NCI-H1048 (cell line): ENCODE measurements at regions not wholly inside any gene's neighbourhood (a gene's known extent, or its start where the extent isn't known, plus 50 kb on each side); places are given as distances from the start of the nearest gene placed in this dataset.

Experiments
- DNase-seq: peaks from one replicate; lab custom pipeline; 2025; lab: John Stamatoyannopoulos, UW

DNA sequence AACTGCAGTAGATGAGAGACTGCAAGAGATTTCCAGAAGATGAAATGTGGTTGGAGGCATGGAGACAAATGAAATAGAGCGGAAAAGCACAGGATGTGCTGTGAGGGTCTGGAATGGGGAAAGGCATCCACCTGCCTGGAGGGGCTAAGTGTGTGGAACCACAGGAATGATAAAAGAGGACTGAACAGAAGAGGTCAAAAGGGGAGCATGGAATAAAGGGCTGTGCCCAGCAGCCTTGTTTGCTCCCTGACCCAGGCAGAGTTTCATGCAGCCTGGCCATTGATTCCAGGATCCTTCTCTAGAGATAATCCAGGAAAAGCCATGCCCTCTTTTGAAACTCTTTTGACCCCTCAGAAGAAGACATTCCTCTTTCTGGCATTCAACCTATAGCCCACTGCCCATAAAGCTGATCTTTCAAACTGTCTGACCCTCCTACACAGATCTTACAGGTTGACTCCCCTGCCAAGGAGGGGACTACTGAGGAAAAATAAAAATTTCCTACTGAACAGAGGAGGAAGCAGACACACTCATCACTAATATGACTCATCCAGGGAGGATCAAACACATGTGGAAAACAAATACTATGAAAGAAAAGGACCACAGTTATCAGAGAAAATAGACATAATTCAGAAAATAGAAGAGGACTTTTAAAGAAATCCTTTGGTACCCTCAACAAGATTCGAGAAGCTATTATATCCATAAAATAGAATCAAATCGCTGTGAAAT lies 273.5 kb upstream of the PCSK5 start:
- DNase-seq, result no peak

DNA sequence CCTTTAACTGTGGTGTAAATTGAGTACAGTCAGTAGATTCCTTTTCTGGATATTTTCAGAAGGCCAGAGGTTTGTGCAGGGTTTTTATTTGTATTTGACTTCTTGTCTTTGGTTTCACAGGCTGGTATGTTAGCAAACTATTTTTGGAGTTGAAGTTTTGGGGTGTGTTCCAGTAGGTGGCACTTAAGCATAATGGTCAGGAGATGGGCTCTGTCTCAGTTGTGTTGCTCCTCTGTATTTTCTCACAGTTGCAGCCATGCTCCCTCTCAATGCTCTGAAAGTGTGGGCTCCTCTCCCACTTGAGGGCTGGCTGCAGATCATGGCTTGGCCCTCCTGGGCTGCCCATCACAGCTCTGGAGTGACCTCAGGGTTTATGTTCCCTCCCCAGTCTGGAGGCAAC lies 267.0 kb upstream of the PCSK5 start:
- no peak for DNase-seq

DNA sequence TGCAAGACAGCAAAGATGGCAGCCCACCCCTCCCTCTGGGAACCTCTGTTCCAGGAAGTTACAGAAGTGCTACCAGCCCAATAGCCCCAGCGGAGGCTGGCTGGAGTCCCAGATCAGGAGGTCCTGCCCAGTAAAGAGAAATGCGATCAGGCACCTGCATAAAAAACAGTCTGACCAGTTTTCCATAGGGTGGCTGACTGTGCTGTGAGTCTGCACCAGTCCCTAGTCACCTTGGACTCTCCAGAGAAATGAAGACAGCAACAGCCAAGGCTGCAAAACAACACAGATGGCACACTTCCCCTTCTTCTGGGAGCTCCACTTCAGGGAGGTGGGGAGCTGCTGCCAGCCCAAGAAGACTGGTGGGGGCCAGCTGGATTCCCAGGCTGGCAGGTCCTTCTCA lies 265.5 kb upstream of the PCSK5 start:
- DNase-seq, result no peak

DNA sequence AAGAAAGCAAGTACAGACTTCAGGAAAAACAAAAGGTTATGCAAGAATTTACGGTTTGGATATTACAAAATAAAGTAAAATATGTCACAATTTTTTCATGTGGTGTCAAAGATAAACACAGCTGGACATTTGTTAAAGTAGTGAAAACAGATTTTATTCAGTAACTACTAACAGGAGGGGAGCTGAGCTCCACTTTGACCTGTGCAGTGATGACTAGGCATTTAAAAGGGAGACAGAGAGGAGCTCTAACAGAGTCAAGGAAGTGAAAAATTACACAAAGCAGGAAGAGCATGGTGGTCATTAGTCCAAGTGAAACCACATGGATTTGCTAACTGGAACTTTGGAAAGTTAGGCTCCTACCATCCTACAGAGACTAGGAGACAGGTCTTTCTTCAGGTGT lies 263.6 kb upstream of the PCSK5 start:
- no peak for DNase-seq

DNA sequence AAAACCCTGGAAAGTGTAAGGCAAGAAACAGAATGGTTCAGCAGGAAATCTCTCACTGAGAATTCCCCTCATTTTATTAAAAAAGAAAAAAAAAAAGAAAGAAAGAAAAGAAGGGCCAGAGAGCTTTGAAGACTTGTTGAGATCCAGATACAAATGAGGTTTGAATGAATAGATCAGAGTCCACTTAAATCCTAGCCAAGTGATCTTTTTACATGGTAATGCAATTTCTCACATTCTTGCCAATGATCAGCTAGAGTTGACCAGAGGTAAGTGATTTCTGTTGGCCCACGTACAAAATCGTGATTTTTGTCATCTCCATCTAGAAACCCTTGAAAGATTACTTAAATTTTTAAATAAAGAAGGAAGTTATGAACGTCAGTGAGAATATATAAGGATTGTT lies 261.5 kb upstream of the PCSK5 start:
- no peak for DNase-seq

DNA sequence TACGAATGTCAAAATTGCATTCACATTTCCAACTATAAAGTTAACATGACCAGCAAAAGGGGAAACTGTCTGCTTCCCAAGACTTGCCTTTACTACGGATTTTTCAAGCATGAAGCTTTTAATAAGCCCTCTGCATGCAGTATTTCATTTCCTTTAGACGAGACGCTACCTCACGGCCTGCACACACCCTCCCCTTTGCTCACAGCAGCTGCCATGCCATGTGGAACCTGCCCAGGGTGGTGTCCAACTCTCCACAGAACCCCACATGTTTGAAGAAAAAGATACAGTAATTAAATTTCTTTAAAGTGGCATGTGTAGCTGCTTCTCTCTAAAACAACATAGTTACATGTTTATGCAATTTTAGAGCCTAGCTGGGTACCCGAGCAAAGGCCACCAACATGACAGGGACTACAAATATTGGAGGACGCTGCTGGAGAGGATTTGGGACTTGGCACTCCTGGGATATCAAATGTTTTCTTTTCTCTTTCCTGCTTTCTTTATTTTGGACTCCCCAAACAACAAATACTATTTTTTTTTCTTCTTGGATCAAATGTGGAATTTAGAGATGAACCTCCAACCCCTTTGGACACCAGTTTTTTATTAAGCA lies 256.9 kb upstream of the PCSK5 start:
- DNase-seq, result no peak

DNA sequence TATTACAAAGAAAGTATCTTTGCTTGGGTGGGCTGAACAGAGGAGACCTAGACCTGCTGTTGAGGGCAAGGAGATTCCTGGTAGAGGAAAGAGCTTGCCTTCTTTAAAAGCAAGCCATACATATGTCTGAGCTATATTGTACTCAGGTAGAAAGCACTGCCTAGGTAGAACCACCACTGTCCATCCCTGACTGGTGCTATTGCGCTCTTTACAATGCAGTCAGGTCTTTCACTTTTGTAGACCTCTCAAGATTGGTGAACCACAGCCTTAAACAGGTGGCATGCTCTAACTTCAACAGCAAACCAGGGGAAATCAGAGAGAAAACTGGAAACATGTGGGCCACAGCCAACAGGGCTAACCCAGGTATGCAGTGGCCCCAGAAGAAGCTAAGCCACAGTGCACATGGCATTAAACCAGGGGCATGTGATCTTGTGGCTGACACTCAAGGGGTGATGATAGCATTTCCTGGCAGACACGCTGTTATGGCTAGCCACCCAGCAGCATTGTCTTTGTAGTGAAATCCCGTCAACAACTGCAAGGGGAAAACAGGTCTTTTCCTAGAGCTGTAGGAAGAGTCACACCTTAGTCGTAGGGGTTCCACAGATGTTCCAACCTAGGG lies 253.9 kb upstream of the PCSK5 start:
- no peak for DNase-seq

DNA sequence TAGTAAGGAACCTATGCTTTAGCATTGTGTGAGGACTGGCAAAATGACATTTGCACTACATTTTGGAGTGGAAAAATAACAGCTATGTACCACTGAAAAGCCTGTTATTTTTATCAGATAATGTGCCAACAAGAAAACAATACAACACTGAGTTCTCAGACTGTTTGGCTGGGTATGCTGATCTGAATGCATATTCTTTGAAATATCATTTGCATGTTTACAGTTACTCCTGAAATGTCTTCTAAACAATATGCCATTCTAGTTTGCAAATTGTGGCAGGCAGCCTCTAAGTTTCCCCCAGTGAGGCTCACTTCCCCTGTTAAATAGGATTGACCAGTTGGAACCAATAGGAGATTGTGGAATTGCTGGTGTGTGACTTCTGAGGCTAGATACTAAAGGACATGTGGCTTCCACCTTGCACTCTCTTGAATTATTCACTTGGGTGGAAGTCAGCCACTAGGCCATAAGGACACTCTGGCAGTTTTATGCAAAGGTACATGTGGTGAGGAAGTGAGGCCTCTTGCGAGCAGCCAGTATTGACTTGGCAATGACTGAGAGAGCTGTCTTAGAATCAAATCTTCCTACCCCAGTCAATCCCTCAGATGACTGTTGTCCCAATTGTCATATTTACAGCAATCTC lies 250.4 kb upstream of the PCSK5 start:
- DNase-seq, result peak; percentile 24

DNA sequence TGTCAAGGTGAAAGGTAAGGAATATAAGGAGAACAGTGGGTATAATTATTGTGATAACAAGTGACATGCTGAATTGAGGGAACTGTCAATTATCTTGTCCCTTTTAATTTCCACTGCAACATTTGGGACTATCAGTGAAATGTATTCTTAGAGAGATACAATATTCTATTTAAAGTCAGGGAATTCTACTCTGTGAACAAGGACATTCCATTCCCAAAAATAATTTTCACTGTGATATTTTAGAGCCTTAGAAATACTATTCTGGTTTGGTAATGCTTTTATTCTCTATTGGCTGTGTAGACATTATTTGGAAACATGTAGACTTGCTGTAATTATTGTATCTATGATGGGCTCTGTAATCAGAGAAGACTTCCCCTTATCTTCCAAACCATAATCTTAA lies 248.0 kb upstream of the PCSK5 start:
- DNase-seq, result no peak

DNA sequence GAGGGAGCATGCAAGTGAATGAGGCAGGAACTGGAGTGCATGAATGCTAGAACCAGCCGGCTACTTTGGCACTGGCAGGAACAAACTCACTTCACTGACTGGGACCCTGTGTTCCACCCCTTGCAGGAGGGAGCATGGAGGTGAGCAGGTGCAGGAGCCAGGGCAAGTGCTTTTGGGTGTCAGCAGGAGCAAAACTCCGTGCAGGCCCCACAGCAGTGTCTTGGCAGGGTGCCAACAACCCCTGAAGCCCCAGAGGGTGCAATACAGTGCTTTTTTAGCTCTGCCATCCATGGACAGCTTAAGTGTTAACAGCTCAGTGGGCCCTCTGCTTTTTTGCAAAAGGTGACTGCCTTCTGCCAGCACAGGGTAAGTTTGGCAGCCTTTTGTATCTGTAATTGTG lies 245.8 kb upstream of the PCSK5 start:
- DNase-seq, result no peak

DNA sequence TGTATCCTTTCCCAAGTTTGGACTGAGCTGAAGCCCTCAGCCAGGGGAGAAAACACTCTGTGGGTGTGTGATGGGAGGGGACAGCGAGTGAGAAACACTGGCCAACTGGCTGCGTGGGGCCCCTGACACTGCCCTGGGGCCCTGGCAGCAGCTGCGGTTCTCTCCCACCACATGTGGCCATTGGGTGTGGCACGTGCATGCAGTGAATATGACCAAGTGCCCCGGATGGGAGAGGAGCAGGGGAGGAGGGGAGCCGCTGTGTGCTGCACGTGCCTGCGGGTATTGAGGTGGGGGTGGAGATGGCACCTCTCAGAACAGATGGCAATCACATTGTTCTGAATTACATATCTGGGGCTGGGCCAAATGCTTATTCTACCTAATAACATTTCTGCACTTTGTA lies 242.4 kb upstream of the PCSK5 start:
- DNase-seq, result no peak

DNA sequence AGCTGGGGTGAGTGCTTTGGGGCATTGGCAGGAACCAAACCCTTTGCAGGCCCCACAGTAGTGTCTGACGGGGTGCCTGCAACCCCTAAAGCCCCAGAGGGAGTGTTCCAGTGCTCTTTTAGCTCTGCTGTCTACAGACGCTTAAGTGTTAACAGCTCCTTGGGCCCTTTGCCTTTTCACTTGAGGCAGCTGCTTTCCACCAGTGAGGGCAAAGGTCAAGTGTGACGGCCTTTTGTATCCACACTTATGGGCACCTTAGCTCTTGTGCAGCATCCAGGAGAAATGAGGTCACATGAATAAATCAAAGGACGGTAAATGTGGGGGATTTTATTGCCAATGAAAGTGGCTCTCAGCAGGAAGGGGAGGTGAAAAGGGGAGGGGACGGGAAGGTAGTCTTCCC lies 241.4 kb upstream of the PCSK5 start:
- DNase-seq, result no peak

DNA sequence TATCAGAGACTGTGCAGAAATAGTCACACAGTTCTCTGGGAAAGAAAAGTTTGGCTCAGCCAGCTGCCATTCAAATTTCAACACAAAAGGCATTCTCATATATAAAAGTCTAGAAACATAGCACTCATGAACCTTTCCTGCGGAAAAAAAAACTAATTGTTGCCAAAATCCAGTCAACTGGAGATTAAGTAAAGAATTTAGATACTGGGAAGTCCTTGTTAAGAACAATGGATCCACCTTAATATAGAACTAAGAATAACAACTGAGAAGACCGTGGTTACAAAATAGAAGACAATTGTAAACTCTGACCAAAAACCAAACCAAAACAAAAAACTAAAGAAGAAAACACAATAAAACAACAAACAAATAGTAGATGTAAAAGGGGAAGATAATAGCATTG lies 238.8 kb upstream of the PCSK5 start:
- no peak for DNase-seq

DNA sequence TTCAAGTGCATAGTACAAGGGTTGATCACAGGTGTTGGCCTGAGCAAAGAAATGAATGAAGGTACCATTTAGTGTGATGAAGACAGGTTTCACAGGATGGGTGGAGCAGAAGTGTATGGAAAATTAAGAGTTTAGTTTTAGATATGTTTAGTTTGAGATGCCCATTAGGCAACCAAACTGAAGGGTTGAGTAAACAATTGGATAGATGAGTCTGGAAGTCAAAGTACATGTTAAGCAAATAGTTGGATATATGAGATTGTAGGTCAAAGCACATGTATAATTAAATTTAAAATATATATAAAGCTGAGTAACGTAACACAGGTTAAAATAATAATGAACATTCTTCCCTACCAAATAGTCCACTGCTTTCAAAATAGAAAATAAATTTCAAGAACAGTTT lies 237.1 kb upstream of the PCSK5 start:
- no peak for DNase-seq

DNA sequence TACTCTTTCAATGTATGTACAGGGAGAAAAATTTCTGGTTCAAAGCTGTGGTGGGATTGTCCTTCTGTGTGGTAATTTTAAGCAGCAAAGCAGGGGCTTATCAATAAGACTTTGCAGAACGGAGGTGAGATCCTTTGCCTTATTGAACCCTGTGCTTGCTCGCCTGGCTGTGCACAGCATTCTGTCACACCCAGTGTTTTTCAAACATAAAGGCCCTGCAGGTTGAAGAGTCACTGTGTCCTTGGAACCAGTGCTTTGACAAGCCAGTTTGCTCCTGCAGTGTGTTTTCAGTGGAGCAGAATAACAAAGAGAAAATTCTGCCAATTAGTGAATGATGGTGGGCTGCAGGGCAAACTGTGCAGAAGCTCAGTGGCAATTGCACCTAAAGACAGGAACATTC lies 236.7 kb upstream of the PCSK5 start:
- DNase-seq, result no peak

DNA sequence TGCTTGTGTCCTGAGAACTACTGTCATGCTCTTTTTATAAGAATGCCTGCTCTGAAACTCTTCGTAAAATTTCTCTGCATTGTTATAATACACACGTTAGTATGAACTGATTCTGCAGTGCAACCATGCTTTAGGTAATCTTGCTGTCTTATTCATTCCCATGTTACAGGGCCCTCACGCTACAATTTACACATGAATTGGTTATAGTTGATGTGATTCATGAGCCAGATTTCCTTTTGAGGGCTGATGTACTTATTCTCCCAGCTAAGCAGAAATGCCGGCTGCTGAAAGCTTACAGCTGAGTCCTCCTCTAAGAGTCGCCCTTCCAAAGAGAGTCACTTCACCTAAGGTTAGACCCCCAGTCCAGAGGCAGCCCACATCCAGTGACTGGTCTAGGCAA lies 233.5 kb upstream of the PCSK5 start:
- no peak for DNase-seq

DNA sequence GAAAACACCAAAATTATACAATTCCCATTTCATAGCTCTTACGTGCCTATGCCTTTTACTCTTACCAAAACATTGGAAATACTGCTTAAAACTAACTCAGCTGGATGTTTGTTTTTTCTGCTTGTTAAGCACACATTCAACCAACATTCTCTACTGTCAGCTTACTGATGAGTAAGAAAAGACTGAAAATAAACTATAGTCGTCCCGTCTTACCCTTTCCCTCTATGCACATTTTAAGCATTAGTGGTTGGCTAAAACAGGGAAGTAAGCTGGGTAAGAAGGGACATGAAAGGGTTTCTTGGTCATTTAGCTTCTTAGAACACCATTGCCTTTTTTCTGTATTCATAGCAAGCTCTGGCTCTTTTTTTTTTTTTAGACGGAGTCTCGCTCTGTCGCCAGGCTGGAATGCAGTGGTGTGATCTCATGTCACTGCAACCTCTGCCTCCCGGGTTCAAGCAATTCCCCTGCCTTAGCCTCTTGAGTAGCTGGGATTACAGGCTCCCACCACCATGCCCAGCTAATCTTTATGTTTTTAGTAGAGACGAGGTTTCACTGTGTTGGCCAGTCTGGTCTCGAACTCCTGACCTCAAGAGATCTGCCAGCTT lies 232.1 kb upstream of the PCSK5 start:
- no peak for DNase-seq

DNA sequence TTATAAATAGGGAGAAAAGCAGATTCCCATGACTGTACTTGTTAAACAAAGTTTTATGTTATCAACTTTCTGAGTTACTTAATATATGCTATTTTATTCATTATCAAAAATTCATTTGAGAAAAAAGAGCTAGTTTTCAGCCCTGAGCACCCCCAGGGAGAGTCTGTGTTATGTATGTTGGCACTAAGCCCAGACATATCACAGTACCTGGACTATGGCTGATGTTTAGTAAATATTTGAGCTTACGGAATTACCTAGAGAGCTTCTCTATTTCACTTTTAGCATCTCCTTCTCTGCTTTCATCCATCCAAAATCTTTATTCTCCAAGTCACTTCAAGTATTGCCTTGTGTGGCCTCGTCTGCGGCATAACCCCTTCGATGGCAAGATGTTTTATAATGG lies 225.9 kb upstream of the PCSK5 start:
- no peak for DNase-seq

DNA sequence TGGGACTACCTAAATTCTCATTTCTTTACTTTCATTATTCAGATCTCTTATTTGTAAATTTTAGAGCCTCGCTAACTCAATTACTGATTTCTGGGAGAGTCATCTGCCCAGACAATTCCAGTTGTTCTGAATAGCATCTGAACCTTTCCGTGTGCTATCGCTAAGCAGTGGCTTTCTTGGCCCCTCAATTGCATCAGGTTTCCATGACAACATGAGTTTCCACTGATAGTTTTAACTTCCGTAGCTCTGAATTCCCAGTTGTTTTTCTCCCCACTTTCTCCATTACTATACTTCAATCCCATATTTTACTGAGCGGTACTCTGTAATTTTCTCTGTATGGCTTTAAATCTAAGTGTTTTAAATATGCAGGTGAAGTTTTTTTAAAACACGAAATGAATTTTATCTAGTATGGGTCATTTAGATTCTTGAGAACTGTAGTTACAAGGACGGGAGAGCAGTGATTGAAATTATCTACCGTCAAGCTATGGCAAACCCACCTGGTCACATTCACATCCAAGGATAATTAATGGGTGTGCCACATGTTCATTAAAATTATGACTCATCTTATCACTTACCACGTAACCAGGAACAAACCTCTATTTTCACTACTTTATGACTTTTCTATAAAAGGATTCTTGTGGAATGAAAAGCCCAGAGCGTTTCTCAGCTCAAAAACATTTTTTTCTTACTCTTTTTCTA lies 223.5 kb upstream of the PCSK5 start:
- no peak for DNase-seq

DNA sequence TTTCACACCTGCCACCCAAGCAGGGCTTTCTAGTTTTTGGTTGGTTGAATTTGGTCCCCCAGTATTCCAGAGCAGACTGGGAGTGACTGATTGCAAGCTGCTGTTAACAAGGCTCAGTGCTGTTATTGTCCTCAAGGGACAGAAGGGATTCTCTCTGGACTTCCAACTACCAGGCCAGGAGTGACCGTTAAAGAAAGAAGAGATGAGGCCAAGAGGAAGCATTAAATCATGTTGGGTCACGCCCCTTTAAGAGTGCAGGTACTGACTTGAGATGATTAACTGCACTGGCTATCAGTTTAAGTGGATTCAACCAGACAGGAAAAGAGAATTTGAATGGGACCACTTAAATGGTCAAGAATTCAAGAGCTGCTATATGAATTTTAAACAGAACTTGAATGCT lies 220.8 kb upstream of the PCSK5 start:
- no peak for DNase-seq

DNA sequence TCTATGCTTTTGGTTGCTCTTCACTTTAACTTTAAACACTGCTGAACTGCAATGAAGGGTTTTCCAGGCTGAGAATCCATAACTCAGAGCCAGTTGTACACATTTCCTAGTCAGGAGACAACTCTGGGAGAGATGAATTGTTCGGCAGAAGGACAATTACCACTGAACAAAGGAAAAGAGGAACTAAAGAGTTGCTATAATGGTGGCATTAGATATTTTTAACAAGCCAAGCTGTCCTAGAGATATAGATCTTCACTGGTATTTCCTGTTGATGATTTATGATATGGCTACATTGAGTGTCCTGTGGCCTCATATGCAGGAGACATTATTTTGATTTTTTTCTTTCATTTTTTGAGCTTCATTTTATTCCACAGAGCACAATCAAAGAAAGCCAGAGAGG lies 219.1 kb upstream of the PCSK5 start:
- DNase-seq, result no peak

DNA sequence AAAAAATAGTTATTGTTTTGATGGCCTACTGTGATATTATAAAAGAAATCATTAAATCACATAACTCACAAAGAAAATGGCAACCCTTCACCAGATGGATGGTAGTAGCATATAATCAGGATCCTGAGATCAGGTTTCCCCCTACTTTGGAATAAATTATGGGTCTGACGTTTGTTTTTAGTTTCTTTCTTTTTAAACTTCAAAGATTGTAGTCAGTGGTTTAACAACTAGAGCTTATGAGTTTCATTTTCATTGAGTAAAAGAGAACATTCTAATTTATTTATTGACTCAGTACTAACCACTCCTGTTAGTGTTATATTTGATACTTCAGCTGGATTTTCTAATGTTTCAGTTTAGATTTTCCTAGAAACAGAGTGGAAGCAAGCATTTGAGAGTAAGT lies 218.0 kb upstream of the PCSK5 start:
- DNase-seq, result no peak
